Pulmonary artery endothelial cell (primary cell): ENCODE measurements at regions not wholly inside any gene's neighbourhood (a gene's known extent, or its start where the extent isn't known, plus 50 kb on each side); places are given as distances from the start of the nearest gene placed in this dataset.

ENCODE experiments used
- DNase-seq: peaks from one replicate; pipeline ENCODE4 v3.0.0-alpha.2; 2011; ENCODE audit warnings: low read depth, low spot score

- DNase-seq, result no peak
Observed at GRCh38 chr6:168884646-168885086, 369.0 kb downstream of the THBS2 start.

GRCh38 chr6:168884050-168884645 is 369.5 kb downstream of the THBS2 start:
- DNase-seq, result no peak

GRCh38 chr6:168883410-168884049 is 370.1 kb downstream of the THBS2 start:
- no peak for DNase-seq

GRCh38 chr6:168880271-168880670 is 373.4 kb downstream of the THBS2 start:
- DNase-seq, result no peak

- DNase-seq, result no peak
Observed at GRCh38 chr6:168877821-168878282, 375.8 kb downstream of the THBS2 start.

- no peak for DNase-seq
Observed at GRCh38 chr6:168876956-168877355, 376.7 kb downstream of the THBS2 start.

GRCh38 chr6:168875811-168876576 is 377.7 kb downstream of the THBS2 start:
- no peak for DNase-seq

GRCh38 chr6:168874637-168875036 is 379.0 kb downstream of the THBS2 start:
- DNase-seq, result no peak

- DNase-seq, result no peak
Observed at GRCh38 chr6:168873278-168874190, 380.1 kb downstream of the THBS2 start.

GRCh38 chr6:168871642-168872315 is 381.9 kb downstream of the THBS2 start:
- DNase-seq, result no peak

GRCh38 chr6:168870982-168871381 is 382.7 kb downstream of the THBS2 start:
- DNase-seq, result no peak

- DNase-seq, result no peak
Observed at GRCh38 chr6:168867247-168868102, 386.2 kb downstream of the THBS2 start.

GRCh38 chr6:168866534-168866933 is 387.1 kb downstream of the THBS2 start:
- DNase-seq, result no peak

- no peak for DNase-seq
Observed at GRCh38 chr6:168865522-168865921, 388.1 kb downstream of the THBS2 start.

- DNase-seq, result no peak
Observed at GRCh38 chr6:168864541-168865460, 388.8 kb downstream of the THBS2 start.

GRCh38 chr6:168863467-168863866 is 390.2 kb downstream of the THBS2 start:
- no peak for DNase-seq

GRCh38 chr6:168862346-168862980 is 391.2 kb downstream of the THBS2 start:
- DNase-seq, result no peak

GRCh38 chr6:168860987-168861386 is 392.7 kb downstream of the THBS2 start:
- DNase-seq, result no peak
